ENCODE measurements at regions not wholly inside any gene's neighbourhood (a gene's known extent, or its start where the extent isn't known, plus 50 kb on each side); places are given as distances from the start of the nearest gene placed in this dataset.

GRCh38 chr4:159483110-159483781 is 380.4 kb downstream of the RAPGEF2 start:
- no peak overlapping the region for H3K4me3 Mint-ChIP-seq
- no peak overlapping the region for H3K4me3 ChIP-seq (ENCODE audit: low read length)
- ChIA-PET POLR2A (no interaction called here), CTCF (no interaction called here)
- DNase-seq, result no peak
- H3K27me3 ChIP-seq (ENCODE audit: insufficient read depth, low read length, poor library complexity, severe bottlenecking), result no peaks in the 10 kb centered on the region
- no peaks in the 10 kb centered on the region for H3K36me3 Mint-ChIP-seq
- no peaks in the 10 kb centered on the region for H3K4me1 ChIP-seq (ENCODE audit: insufficient read depth, low read length)
- H3K27ac ChIP-seq (ENCODE audit: low read depth, low read length), result no peak overlapping the region
- peaks cover 0 to 1% (median 0%) of the 10 kb centered on the region in 5 donors for H3K9me3 Mint-ChIP-seq
- H3K36me3 ChIP-seq (ENCODE audit: insufficient read depth, low read length), result no peaks in the 10 kb centered on the region
- no peaks in the 10 kb centered on the region for H3K9me3 ChIP-seq (ENCODE audit: low read length)
- peaks cover 0 to 7% (median 0%) of the 10 kb centered on the region in 3 donors for H3K4me1 Mint-ChIP-seq
- H3K27ac Mint-ChIP-seq, result no peak overlapping the region
- peaks cover 3% of the 10 kb centered on the region in 2 donors for H3K27me3 Mint-ChIP-seq

DNA sequence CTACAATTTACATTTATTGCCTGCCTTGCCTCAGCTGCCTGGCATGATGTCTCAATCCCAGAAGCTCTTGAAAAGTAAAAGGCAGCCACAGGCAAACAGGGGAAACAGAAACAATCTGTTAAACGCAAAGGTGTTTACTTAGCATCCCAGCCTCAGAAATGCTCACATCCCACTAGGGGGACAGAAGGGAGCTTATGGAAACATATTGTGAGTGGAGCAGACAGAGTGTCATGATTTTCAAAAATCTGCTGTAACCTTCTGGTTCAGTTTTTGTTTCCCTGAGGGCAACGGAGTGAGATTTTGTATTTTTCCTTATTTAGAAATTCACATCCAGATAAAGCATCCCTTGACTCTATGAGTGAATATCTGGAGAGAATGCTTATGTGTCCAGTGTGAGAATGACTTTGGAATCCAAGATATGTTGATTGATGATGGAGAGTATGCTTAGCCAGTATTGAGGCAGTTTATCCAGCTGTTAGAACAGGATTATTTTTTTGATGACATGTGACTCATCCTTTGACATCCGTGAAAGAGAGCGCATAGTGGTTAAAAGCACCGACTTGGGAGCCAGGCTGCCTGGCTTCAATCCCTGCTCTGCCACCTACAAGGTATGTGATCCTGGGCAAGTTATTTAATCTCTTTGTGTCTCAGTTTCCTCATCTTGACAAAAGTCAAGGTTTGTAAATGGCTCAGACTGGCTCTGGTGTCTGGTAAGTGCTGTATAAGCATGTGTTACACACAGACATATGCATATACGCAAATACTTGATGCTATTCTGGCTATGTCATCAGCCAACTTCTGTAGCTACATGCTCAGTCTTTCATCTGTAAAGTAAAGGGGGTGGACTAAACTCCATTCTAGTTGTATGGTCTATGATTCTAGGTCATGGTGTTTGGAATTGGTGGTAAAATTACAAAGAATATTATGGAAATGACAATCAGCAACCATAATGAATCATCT is 381.2 kb downstream of the RAPGEF2 start:
- no peak for DNase-seq
- H3K27ac Mint-ChIP-seq, result no peak overlapping the region
- peaks cover 3 to 8% of the 10 kb centered on the region in 2 donors for H3K27me3 Mint-ChIP-seq
- peaks cover 0 to 7% (median 0%) of the 10 kb centered on the region in 3 donors for H3K4me1 Mint-ChIP-seq
- no peaks in the 10 kb centered on the region for H3K4me1 ChIP-seq (ENCODE audit: insufficient read depth, low read length)
- no peak overlapping the region for H3K4me3 ChIP-seq (ENCODE audit: low read length)
- H3K4me3 Mint-ChIP-seq, result no peak overlapping the region
- CTCF ChIA-PET, result no interaction called here
- no peak overlapping the region for H3K27ac ChIP-seq (ENCODE audit: low read depth, low read length)
- no peaks in the 10 kb centered on the region for H3K36me3 Mint-ChIP-seq
- H3K36me3 ChIP-seq (ENCODE audit: insufficient read depth, low read length), result no peaks in the 10 kb centered on the region
- no peaks in the 10 kb centered on the region for H3K27me3 ChIP-seq (ENCODE audit: insufficient read depth, low read length, poor library complexity, severe bottlenecking)
- H3K9me3 Mint-ChIP-seq, result peaks cover 0 to 1% (median 0%) of the 10 kb centered on the region in 5 donors
- POLR2A ChIA-PET, result no interaction called here
- H3K9me3 ChIP-seq (ENCODE audit: low read length), result no peaks in the 10 kb centered on the region

- H3K4me3 ChIP-seq (ENCODE audit: low read length), result no peak overlapping the region
- DNase-seq, result no peak
- peaks cover 0 to 1% (median 0%) of the 10 kb centered on the region in 5 donors for H3K9me3 Mint-ChIP-seq
- ChIA-PET POLR2A (no interaction called here), CTCF (no interaction called here)
- H3K27me3 ChIP-seq (ENCODE audit: insufficient read depth, low read length, poor library complexity, severe bottlenecking), result no peaks in the 10 kb centered on the region
- no peak overlapping the region for H3K27ac ChIP-seq (ENCODE audit: low read depth, low read length)
- peaks cover 0 to 7% (median 0%) of the 10 kb centered on the region in 3 donors for H3K4me1 Mint-ChIP-seq
- H3K36me3 ChIP-seq (ENCODE audit: insufficient read depth, low read length), result no peaks in the 10 kb centered on the region
- H3K27ac Mint-ChIP-seq, result no peak overlapping the region
- no peaks in the 10 kb centered on the region for H3K36me3 Mint-ChIP-seq
- H3K9me3 ChIP-seq (ENCODE audit: low read length), result no peaks in the 10 kb centered on the region
- H3K27me3 Mint-ChIP-seq, result peaks cover 3 to 8% of the 10 kb centered on the region in 2 donors
- H3K4me3 Mint-ChIP-seq, result no peak overlapping the region
- no peaks in the 10 kb centered on the region for H3K4me1 ChIP-seq (ENCODE audit: insufficient read depth, low read length)
Measured at GRCh38 chr4:159484864-159485263, 382.0 kb downstream of the RAPGEF2 start.

DNA sequence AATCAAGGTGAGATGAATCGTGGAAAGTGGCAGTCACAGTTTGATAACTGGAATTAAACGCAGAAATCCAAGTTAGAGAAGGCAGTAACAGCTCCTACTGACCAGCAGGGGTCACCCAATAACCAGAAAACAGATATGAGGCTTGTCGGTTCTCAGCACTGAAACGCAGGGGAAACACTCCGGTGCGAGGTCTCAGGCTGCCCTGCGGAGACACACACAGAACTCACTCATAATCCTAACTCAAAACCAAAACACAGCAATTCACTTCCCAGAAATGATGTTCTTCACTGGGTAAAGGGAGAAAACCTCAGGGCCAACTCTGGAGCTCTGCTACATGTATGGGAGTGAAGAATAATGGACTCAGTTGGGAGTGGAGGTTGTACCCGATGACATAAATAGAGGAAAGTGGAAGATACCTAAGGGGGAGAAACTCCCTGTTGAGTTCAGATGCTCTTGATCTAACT is 384.4 kb downstream of the RAPGEF2 start:
- Mint-ChIP-seq H3K4me1 (peaks cover 0 to 7% (median 0%) of the 10 kb centered on the region in 3 donors), H3K36me3 (no peaks in the 10 kb centered on the region), H3K27me3 (peaks cover 2 to 8% of the 10 kb centered on the region in 2 donors), H3K9me3 (peaks cover 0 to 7% (median 3%) of the 10 kb centered on the region in 5 donors), H3K27ac (no peak overlapping the region), H3K4me3 (no peak overlapping the region)
- ChIA-PET POLR2A (no interaction called here), CTCF (interaction anchor here (1.6 kb wide), 1 partner anchor 11 kb away, joined by 4 read pairs; no protein-coding TSS in a partner anchor)
- H3K36me3 ChIP-seq (ENCODE audit: insufficient read depth, low read length), result no peaks in the 10 kb centered on the region
- no peaks in the 10 kb centered on the region for H3K27me3 ChIP-seq (ENCODE audit: insufficient read depth, low read length, poor library complexity, severe bottlenecking)
- no peaks in the 10 kb centered on the region for H3K9me3 ChIP-seq (ENCODE audit: low read length)
- H3K27ac ChIP-seq (ENCODE audit: low read depth, low read length), result no peak overlapping the region
- H3K4me1 ChIP-seq (ENCODE audit: insufficient read depth, low read length), result no peaks in the 10 kb centered on the region
- peak in 2 of 5 donors; percentile 4 to 6 for DNase-seq
- no peak overlapping the region for H3K4me3 ChIP-seq (ENCODE audit: low read length)

GRCh38 chr4:159489646-159490045 is 386.8 kb downstream of the RAPGEF2 start:
- Histone ChIP-seq H3K4me3 (ENCODE audit: low read length) (no peak overlapping the region), H3K4me1 (ENCODE audit: insufficient read depth, low read length) (no peaks in the 10 kb centered on the region), H3K36me3 (ENCODE audit: insufficient read depth, low read length) (no peaks in the 10 kb centered on the region), H3K27ac (ENCODE audit: low read depth, low read length) (no peak overlapping the region), H3K9me3 (ENCODE audit: low read length) (no peaks in the 10 kb centered on the region), H3K27me3 (ENCODE audit: insufficient read depth, low read length, poor library complexity, severe bottlenecking) (no peaks in the 10 kb centered on the region)
- H3K27ac Mint-ChIP-seq, result no peak overlapping the region
- H3K4me1 Mint-ChIP-seq, result peaks cover 0 to 7% (median 0%) of the 10 kb centered on the region in 3 donors
- H3K9me3 Mint-ChIP-seq, result peaks cover 0 to 7% (median 3%) of the 10 kb centered on the region in 5 donors
- ChIA-PET POLR2A (no interaction called here), CTCF (no interaction called here)
- no peaks in the 10 kb centered on the region for H3K36me3 Mint-ChIP-seq
- peaks cover 2 to 7% of the 10 kb centered on the region in 2 donors for H3K27me3 Mint-ChIP-seq
- no peak for DNase-seq
- no peak overlapping the region for H3K4me3 Mint-ChIP-seq

- ChIA-PET CTCF (no interaction called here), POLR2A (no interaction called here)
- Mint-ChIP-seq H3K36me3 (no peaks in the 10 kb centered on the region), H3K9me3 (peaks cover 0 to 7% (median 3%) of the 10 kb centered on the region in 5 donors), H3K4me1 (no peaks in the 10 kb centered on the region), H3K27me3 (no peaks in the 10 kb centered on the region), H3K27ac (no peak overlapping the region), H3K4me3 (no peak overlapping the region)
- H3K27me3 ChIP-seq (ENCODE audit: insufficient read depth, low read length, poor library complexity, severe bottlenecking), result no peaks in the 10 kb centered on the region
- no peak overlapping the region for H3K4me3 ChIP-seq (ENCODE audit: low read length)
- H3K36me3 ChIP-seq (ENCODE audit: insufficient read depth, low read length), result no peaks in the 10 kb centered on the region
- no peak for DNase-seq
- no peak overlapping the region for H3K27ac ChIP-seq (ENCODE audit: low read depth, low read length)
- H3K4me1 ChIP-seq (ENCODE audit: insufficient read depth, low read length), result no peaks in the 10 kb centered on the region
- no peaks in the 10 kb centered on the region for H3K9me3 ChIP-seq (ENCODE audit: low read length)
Measured at GRCh38 chr4:159495515-159496236, 392.8 kb downstream of the RAPGEF2 start.

- Mint-ChIP-seq H3K4me3 (no peak overlapping the region), H3K36me3 (no peaks in the 10 kb centered on the region), H3K27ac (no peak overlapping the region), H3K9me3 (peaks cover 0 to 3% (median 2%) of the 10 kb centered on the region in 5 donors), H3K4me1 (no peaks in the 10 kb centered on the region), H3K27me3 (no peaks in the 10 kb centered on the region)
- ChIA-PET CTCF (no interaction called here), POLR2A (no interaction called here)
- H3K27me3 ChIP-seq (ENCODE audit: insufficient read depth, low read length, poor library complexity, severe bottlenecking), result no peaks in the 10 kb centered on the region
- H3K4me1 ChIP-seq (ENCODE audit: insufficient read depth, low read length), result no peaks in the 10 kb centered on the region
- DNase-seq, result no peak
- no peaks in the 10 kb centered on the region for H3K36me3 ChIP-seq (ENCODE audit: insufficient read depth, low read length)
- H3K4me3 ChIP-seq (ENCODE audit: low read length), result no peak overlapping the region
- no peaks in the 10 kb centered on the region for H3K9me3 ChIP-seq (ENCODE audit: low read length)
- H3K27ac ChIP-seq (ENCODE audit: low read depth, low read length), result no peak overlapping the region
Measured at GRCh38 chr4:159496248-159496647, 393.4 kb downstream of the RAPGEF2 start.
